ENCODE measurements at regions not wholly inside any gene's neighbourhood (a gene's known extent, or its start where the extent isn't known, plus 50 kb on each side); places are given as distances from the start of the nearest gene placed in this dataset.
"Not testable (repeated sequence)": the region's sequence is repeated elsewhere in the genome, so short reads cannot be mapped to it uniquely, and the experiment has no call there.

DNA sequence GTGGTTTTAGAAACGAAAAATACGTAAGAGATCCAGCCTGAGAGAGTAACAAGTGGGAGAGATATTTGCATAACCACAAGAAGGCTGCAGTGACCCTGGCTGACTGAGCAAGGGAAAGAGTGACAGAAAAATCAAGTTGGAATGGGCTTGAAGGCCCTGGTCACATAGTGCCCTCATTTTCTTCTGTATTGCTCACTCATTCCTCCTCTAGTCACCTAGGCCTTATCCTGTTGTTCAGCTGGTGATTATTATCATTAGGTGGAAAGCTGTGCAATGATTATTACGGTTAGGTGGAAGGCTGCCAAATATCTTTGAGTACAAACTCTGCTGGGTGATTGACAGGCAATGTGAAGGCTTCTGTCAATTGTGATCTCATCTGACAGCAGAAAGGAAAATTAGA, 2384.1 kb downstream of the PCDH7 start:
- H3K36me3 ChIP-seq, result no peaks in the 10 kb centered on the region
- no peaks in the 10 kb centered on the region for H3K27me3 ChIP-seq
- H3K9me3 ChIP-seq, result no peaks in the 10 kb centered on the region
- no peak overlapping the region for H3K27ac ChIP-seq
- no peak for DNase-seq
- H3K4me1 ChIP-seq, result no peaks in the 10 kb centered on the region
- H3K4me3 ChIP-seq, result no peak overlapping the region
- intact Hi-C loops (cut with DNase I; ENCODE audit: low total_unique reads), result no loop called here
- 35 to 51% (median 46%) methylated on average over 3 of the region's 3 CpGs for WGBS, 5 donors
- TF ChIP-seq, protein P1, sequence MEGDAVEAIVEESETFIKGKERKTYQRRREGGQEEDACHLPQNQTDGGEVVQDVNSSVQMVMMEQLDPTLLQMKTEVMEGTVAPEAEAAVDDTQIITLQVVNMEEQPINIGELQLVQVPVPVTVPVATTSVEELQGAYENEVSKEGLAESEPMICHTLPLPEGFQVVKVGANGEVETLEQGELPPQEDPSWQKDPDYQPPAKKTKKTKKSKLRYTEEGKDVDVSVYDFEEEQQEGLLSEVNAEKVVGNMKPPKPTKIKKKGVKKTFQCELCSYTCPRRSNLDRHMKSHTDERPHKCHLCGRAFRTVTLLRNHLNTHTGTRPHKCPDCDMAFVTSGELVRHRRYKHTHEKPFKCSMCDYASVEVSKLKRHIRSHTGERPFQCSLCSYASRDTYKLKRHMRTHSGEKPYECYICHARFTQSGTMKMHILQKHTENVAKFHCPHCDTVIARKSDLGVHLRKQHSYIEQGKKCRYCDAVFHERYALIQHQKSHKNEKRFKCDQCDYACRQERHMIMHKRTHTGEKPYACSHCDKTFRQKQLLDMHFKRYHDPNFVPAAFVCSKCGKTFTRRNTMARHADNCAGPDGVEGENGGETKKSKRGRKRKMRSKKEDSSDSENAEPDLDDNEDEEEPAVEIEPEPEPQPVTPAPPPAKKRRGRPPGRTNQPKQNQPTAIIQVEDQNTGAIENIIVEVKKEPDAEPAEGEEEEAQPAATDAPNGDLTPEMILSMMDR (IDR thresholded peaks at IDR 0.05), result no peak
- TF ChIP-seq POLR2A (IDR thresholded peaks at IDR 0.05) (no peak), POLR2AphosphoS5 (IDR thresholded peaks at IDR 0.05) (no peak), EP300 (IDR thresholded peaks at IDR 0.05) (no peak)

DNA sequence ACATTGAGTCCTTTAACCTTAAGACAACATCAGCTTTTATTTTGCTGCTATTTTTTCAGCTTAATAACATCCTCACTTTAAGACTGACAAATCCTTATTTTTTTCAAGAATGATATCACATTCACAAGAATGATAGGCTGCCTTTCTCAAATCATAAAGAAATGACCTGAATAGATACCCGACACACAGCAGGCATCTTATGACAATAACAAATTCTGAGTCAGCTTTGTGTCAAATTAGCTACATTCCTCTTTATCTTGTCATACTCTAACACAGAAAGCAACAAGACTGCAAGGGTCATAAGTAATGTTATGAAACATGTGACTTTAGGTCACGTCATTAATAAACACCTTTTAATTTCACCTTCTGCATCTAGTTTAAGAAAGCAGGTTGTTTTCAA, 2387.6 kb downstream of the PCDH7 start:
- H3K36me3 ChIP-seq, result no peaks in the 10 kb centered on the region
- WGBS, 5 donors, result 77 to 88% (median 84%) methylated on average over 2 of the region's 2 CpGs
- H3K4me3 ChIP-seq, result no peak overlapping the region
- H3K27ac ChIP-seq, result no peak overlapping the region
- no peaks in the 10 kb centered on the region for H3K27me3 ChIP-seq
- no peak for DNase-seq
- intact Hi-C loops (cut with DNase I; ENCODE audit: low total_unique reads), result no loop called here
- no peaks in the 10 kb centered on the region for H3K4me1 ChIP-seq
- H3K9me3 ChIP-seq, result no peaks in the 10 kb centered on the region
- TF ChIP-seq POLR2AphosphoS5 (IDR thresholded peaks at IDR 0.05) (no peak), EP300 (IDR thresholded peaks at IDR 0.05) (no peak)

DNA sequence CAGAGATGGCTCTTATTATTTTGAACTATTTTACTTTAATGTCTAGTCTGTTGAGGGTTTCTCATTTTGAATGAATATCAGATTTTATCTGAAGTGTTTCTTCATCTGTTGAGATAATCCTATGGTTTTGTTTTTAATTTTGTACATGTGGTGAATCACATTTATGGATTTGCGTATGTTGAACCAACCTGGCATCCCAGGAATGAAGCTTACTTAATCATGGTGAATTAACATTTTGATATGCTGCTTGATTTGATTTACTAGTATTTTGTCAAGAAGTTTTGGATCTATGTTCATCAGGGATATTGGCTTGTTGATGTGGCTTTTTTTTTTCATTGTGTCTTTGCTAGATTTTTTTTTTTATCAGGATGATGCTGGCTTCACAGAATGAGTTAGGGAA, 2390.9 kb downstream of the PCDH7 start:
- no peaks in the 10 kb centered on the region for H3K27me3 ChIP-seq
- intact Hi-C loops (cut with DNase I; ENCODE audit: low total_unique reads), result no loop called here
- no peak overlapping the region for H3K27ac ChIP-seq
- H3K36me3 ChIP-seq, result no peaks in the 10 kb centered on the region
- no peak for DNase-seq
- H3K4me3 ChIP-seq, result no peak overlapping the region
- TF ChIP-seq POLR2AphosphoS5 (IDR thresholded peaks at IDR 0.05) (no peak), POLR2A (IDR thresholded peaks at IDR 0.05) (no peak), EP300 (IDR thresholded peaks at IDR 0.05) (no peak)
- TF ChIP-seq, protein P1 (IDR thresholded peaks at IDR 0.05), result no peak
- H3K9me3 ChIP-seq, result no peaks in the 10 kb centered on the region
- H3K4me1 ChIP-seq, result no peaks in the 10 kb centered on the region
- 83 to 93% (median 89%) methylated on average over 1 of the region's 1 CpG for WGBS, 5 donors

DNA sequence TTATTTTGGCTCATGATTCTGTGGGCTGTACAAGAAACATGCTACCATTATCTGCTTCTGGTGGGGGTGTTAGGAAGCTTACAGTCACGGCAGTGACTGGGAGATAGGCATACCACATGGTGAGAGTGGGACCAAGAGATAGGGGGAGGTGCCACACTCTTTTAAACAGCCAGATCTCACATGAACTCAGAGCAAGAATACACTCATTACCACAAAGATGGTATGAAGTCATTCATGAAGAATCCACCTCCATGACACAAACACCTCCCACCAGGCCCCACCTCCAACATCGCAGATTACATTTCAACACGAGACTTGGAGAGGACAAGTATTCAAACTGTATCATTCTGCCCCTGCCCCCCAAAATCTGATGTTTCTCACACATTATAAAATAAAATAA, 2396.7 kb downstream of the PCDH7 start:
- 82 to 93% (median 85%) methylated on average over 3 of the region's 3 CpGs for WGBS, 5 donors
- intact Hi-C loops (cut with DNase I; ENCODE audit: low total_unique reads), result no loop called here

DNA sequence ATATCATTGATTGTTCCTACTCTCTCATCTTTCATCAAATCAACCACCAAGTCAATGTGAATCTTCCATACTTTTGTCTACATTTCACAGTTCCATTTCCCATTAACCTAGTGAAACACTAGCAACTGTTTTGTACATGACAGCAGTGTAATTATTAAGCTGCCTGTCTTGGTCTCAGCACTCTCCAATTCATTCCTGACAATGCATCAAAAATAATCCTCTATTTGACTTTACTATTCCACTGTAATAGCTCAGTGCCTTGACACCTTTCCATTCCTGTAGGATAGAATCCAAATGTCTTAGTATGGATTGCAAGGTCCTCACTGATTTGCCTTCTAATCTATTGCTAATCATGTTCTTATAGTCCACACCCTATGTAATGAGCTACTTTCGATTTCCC, 2405.8 kb downstream of the PCDH7 start:
- no peaks in the 10 kb centered on the region for H3K9me3 ChIP-seq
- H3K27me3 ChIP-seq, result no peaks in the 10 kb centered on the region
- no peaks in the 10 kb centered on the region for H3K36me3 ChIP-seq
- H3K27ac ChIP-seq, result no peak overlapping the region
- DNase-seq, result no peak
- intact Hi-C loops (cut with DNase I; ENCODE audit: low total_unique reads), result no loop called here
- no peak overlapping the region for H3K4me3 ChIP-seq
- no peaks in the 10 kb centered on the region for H3K4me1 ChIP-seq
- TF ChIP-seq EP300 (IDR thresholded peaks at IDR 0.05) (no peak), POLR2A (IDR thresholded peaks at IDR 0.05) (no peak), POLR2AphosphoS5 (IDR thresholded peaks at IDR 0.05) (no peak)
- TF ChIP-seq, protein P1 (IDR thresholded peaks at IDR 0.05), result no peak
- 54 to 72% (median 69%) methylated on average over 1 of the region's 1 CpG for WGBS, 5 donors

More for the DNA sequence above, 2396.7 kb downstream of the PCDH7 start:
- DNase-seq, result no peak
- Histone ChIP-seq H3K9me3 (peaks cover 0 to 6% (median 0%) of the 10 kb centered on the region in 4 donors), H3K4me1 (no peaks in the 10 kb centered on the region), H3K4me3 (no peak overlapping the region), H3K27ac (no peak overlapping the region), H3K36me3 (no peaks in the 10 kb centered on the region), H3K27me3 (no peaks in the 10 kb centered on the region)
- TF ChIP-seq, protein P1 (IDR thresholded peaks at IDR 0.05), result no peak
- no peak for TF ChIP-seq POLR2AphosphoS5 (IDR thresholded peaks at IDR 0.05)
- no peak for TF ChIP-seq POLR2A (IDR thresholded peaks at IDR 0.05)

DNA sequence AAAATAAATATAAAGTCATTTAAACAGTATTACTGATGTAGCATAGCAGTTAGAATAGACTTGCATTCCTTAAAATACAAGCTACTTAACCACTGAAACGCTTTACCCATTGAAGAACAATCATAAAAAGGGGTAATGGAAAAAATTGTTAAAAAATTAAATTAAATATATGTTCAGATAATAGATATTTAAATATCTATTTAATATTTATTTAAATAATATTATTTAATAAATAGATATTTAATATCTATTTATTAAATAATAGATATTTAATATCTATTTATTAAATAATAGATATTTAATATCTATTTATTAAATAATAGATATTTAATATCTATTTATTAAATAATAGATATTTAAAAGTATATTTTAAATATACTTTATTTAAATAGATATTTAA, 2410.5 kb downstream of the PCDH7 start:
- H3K9me3 ChIP-seq; H3K27me3 ChIP-seq; H3K4me1 ChIP-seq; H3K4me3 ChIP-seq; intact Hi-C loops (cut with DNase I; ENCODE audit: low total_unique reads); DNase-seq; H3K27ac ChIP-seq; H3K36me3 ChIP-seq: not testable (repeated sequence)
- 73 to 84% (median 77%) methylated on average over 1 of the region's 1 CpG for WGBS, 5 donors

Data from stomach (tissue), 8 donors.